ENCODE measurements at regions not wholly inside any gene's neighbourhood (a gene's known extent, or its start where the extent isn't known, plus 50 kb on each side); places are given as distances from the start of the nearest gene placed in this dataset.

DNA sequence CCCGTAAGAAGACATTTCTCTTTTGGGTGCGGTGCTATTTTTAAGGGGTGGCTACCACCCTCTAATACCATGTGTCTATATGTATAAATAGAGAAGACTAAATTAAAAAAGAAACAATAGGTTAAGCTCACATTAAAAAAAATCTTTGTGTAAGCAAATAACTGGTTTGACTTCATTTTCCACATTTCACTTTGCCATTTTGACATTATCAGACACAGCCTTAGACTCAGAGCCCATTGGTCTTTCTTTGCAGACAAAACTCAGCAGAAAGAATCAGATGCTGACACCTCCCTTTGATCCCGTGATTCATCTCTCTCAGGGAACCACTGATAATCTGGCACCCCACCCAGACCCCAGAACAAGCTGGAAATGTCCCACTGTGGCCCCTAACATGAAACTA, 74.5 kb downstream of the EMX2 start:
- TF ChIP-seq EZH2 (IDR thresholded peaks at IDR 0.05) (no peak), POLR2AphosphoS5 (IDR thresholded peaks at IDR 0.05; ENCODE audit: borderline replicate concordance, low read depth, low read length) (no peak), FOXP2 (optimal IDR thresholded peaks at IDR 0.05; ENCODE audit: control extremely low read depth, extremely low read length, insufficient read depth) (no peak)
